AG04450 (cell line): ENCODE measurements at regions not wholly inside any gene's neighbourhood (a gene's known extent, or its start where the extent isn't known, plus 50 kb on each side); places are given as distances from the start of the nearest gene placed in this dataset.
"Not testable (repeated sequence)": the region's sequence is repeated elsewhere in the genome, so short reads cannot be mapped to it uniquely, and the experiment has no call there.

Experiments used
- CTCF ChIA-PET: fragments of 300-600, 350-600 bp; formaldehyde crosslinking; extraction: SDS; loops from one replicate; lab custom pipeline; 2022; ENCODE audit warnings: antibody characterized with exemption, inconsistent platforms; lab: Charles Lee
- POLR2A ChIA-PET: fragments of 350-600 bp; formaldehyde crosslinking; extraction: SDS; loops from one replicate; lab custom pipeline; 2021; ENCODE audit warnings: antibody characterized with exemption, inconsistent platforms; lab: Yijun Ruan, JAX
- DNase-seq: peaks from one replicate; pipeline ENCODE4 v3.0.0-alpha.2; 2011; ENCODE audit warnings: low read depth, low spot score
- H3K27ac ChIP-seq: one replicate; pipeline ENCODE4 v1.5.1; 2012; ENCODE audit warnings: low read depth, low read length, control low read depth
- H3K27me3 ChIP-seq: one replicate; pipeline ENCODE4 v1.6.0; 2012; ENCODE audit warnings: low read length; ENCODE audit not compliant: control insufficient read depth, insufficient read depth
- H3K4me3 ChIP-seq: 2 replicates; pipeline ENCODE4 v1.5.1; 2011; ENCODE audit warnings: mild to moderate bottlenecking, low read depth, low read length, control low read depth
- H3K9me3 ChIP-seq: 2 replicates; pipeline ENCODE4 v1.5.1; 2012; ENCODE audit warnings: low read length; ENCODE audit not compliant: control insufficient read depth, insufficient read depth
- CTCF ChIP-seq: IDR thresholded peaks from 2 replicates; pipeline ENCODE4 v1.5.1; 2011; ENCODE audit warnings: low read depth, low read length, control low read depth, inconsistent platforms

GRCh38 chr2:195331129-195331528 lies 325.9 kb upstream of the SLC39A10 start:
- H3K27me3 ChIP-seq, result no peaks in the 10 kb centered on the region
- POLR2A ChIA-PET, result no interaction called here
- DNase-seq, result no peak
- no peak overlapping the region for H3K27ac ChIP-seq
- H3K4me3 ChIP-seq, result no peak overlapping the region
- no peaks in the 10 kb centered on the region for H3K9me3 ChIP-seq
- CTCF ChIA-PET, result interaction anchor here (1.7 kb wide), 1 partner anchor 329 kb away, joined by 6 read pairs; no protein-coding TSS in a partner anchor
- TF ChIP-seq CTCF, result no peak

DNA sequence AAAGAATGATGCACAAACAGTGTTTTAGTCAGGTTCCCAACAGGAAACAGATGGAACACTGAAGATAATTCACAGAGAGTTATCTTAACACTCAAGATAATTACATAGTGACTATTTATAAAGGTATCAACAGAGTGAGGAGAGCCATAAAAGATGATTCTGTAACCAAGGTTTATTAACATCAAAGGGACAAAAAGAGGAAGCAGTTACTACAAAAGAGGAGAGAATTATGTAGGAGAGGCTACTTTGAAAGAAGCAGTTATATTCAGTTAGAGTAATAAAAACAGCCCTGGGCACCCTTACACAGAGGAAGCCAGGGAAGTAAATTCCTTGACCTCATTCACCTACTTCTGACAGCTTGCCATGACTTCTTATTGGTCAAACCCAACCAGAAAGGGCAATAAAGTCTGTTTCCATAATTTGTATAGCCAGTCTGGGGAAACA lies 326.5 kb upstream of the SLC39A10 start:
- no peak overlapping the region for H3K27ac ChIP-seq
- TF ChIP-seq CTCF, result no peak
- H3K4me3 ChIP-seq, result no peak overlapping the region
- H3K9me3 ChIP-seq, result no peaks in the 10 kb centered on the region
- POLR2A ChIA-PET, result no interaction called here
- DNase-seq, result no peak
- CTCF ChIA-PET, result interaction anchor here (1.7 kb wide), 1 partner anchor 329 kb away, joined by 6 read pairs; no protein-coding TSS in a partner anchor
- no peaks in the 10 kb centered on the region for H3K27me3 ChIP-seq

GRCh38 chr2:195329784-195330183 lies 327.2 kb upstream of the SLC39A10 start:
- H3K27ac ChIP-seq, CTCF ChIA-PET, H3K9me3 ChIP-seq, H3K4me3 ChIP-seq, H3K27me3 ChIP-seq, POLR2A ChIA-PET, DNase-seq: not testable (repeated sequence)

- no peak for TF ChIP-seq CTCF
- H3K9me3 ChIP-seq, result no peaks in the 10 kb centered on the region
- ChIA-PET CTCF (interaction anchor here (1.1 to 2.1 kb wide), 3 partner anchors 8 to 334 kb away, joined by 4 to 10 read pairs (median 4); partner anchors contain the start of gene SLC39A10), POLR2A (no interaction called here)
- no peak overlapping the region for H3K27ac ChIP-seq
- no peak overlapping the region for H3K4me3 ChIP-seq
- H3K27me3 ChIP-seq, result no peaks in the 10 kb centered on the region
- DNase-seq, result no peak
Observed at GRCh38 chr2:195326537-195326936, 330.5 kb upstream of the SLC39A10 start.

- H3K9me3 ChIP-seq, result no peaks in the 10 kb centered on the region
- DNase-seq, result no peak
- H3K27me3 ChIP-seq, result no peaks in the 10 kb centered on the region
- H3K4me3 ChIP-seq, result no peak overlapping the region
- ChIA-PET CTCF (interaction anchor here (5.2 kb wide), 1 partner anchor 338 kb away, joined by 50 read pairs; no protein-coding TSS in a partner anchor), POLR2A (no interaction called here)
- no peak overlapping the region for H3K27ac ChIP-seq
- TF ChIP-seq CTCF, result no peak
Observed at GRCh38 chr2:195322324-195322723, 334.7 kb upstream of the SLC39A10 start.
